Osteocyte (in vitro differentiated cells): ENCODE measurements at regions not wholly inside any gene's neighbourhood (a gene's known extent, or its start where the extent isn't known, plus 50 kb on each side); places are given as distances from the start of the nearest gene placed in this dataset.

ENCODE experiments used
- DNase-seq: peaks from one replicate; pipeline ENCODE4 v3.0.0; 2021; ENCODE audit warnings: mixed read lengths; ENCODE audit not compliant: unreplicated experiment; ENCODE audit errors: extremely low spot score
- H3K27ac Mint-ChIP-seq: one replicate; pipeline ENCODE4 v1.8.0; 2021; ENCODE audit warnings: mild to moderate bottlenecking, mixed read lengths; ENCODE audit not compliant: unreplicated experiment
- H3K27me3 Mint-ChIP-seq: one replicate; pipeline ENCODE4 v1.8.0; 2021; ENCODE audit warnings: mixed read lengths; ENCODE audit not compliant: unreplicated experiment
- H3K36me3 Mint-ChIP-seq: one replicate; pipeline ENCODE4 v1.8.0; 2021; ENCODE audit warnings: mixed read lengths; ENCODE audit not compliant: unreplicated experiment
- H3K4me1 Mint-ChIP-seq: one replicate; pipeline ENCODE4 v1.8.0; 2021; ENCODE audit warnings: mixed read lengths; ENCODE audit not compliant: unreplicated experiment
- H3K4me3 Mint-ChIP-seq: one replicate; pipeline ENCODE4 v1.8.0; 2021; ENCODE audit warnings: mild to moderate bottlenecking, moderate library complexity, mixed read lengths; ENCODE audit not compliant: unreplicated experiment
- H3K9me3 Mint-ChIP-seq: one replicate; pipeline ENCODE4 v1.8.0; 2021; ENCODE audit warnings: mixed read lengths; ENCODE audit not compliant: unreplicated experiment
- CTCF ChIP-seq: fragments of 200-600 bp; sonication (generic); IDR thresholded peaks from 2 replicates; pipeline ENCODE4 v1.5.0; 2021; ENCODE audit warnings: antibody characterized with exemption, mild to moderate bottlenecking, moderate library complexity

GRCh38 chr13:47239025-47239424 lies 342.2 kb upstream of the HTR2A start:
- Mint-ChIP-seq H3K36me3 (no peaks in the 10 kb centered on the region), H3K9me3 (no peaks in the 10 kb centered on the region), H3K27ac (no peak overlapping the region), H3K4me3 (no peak overlapping the region), H3K4me1 (no peaks in the 10 kb centered on the region), H3K27me3 (peaks cover 12% of the 10 kb centered on the region)
- no peak for TF ChIP-seq CTCF
- DNase-seq: no peak

DNA sequence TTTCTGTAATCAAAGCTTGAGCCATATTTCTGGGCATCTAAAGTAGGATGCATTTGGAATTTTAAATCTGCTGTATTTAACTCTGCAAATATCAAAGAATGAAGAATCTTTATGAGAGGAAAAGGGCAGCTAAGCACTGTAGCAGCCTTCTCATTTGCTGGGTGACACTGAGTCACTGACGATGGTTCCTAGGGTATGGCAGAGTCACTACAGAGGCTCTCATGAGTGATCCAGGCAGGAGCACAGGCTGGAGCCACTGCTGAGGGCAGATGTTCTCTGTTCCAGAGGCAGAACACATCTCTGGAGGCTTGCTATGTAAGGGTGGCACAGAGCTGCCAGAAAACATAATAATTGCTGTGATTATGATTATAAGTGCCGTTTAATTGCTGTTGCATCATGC lies 340.7 kb upstream of the HTR2A start:
- no peak overlapping the region for H3K4me3 Mint-ChIP-seq
- DNase-seq: no peak
- no peak for TF ChIP-seq CTCF
- H3K4me1 Mint-ChIP-seq: no peaks in the 10 kb centered on the region
- H3K27me3 Mint-ChIP-seq: peaks cover 8% of the 10 kb centered on the region
- no peaks in the 10 kb centered on the region for H3K36me3 Mint-ChIP-seq
- no peaks in the 10 kb centered on the region for H3K9me3 Mint-ChIP-seq
- H3K27ac Mint-ChIP-seq: no peak overlapping the region

DNA sequence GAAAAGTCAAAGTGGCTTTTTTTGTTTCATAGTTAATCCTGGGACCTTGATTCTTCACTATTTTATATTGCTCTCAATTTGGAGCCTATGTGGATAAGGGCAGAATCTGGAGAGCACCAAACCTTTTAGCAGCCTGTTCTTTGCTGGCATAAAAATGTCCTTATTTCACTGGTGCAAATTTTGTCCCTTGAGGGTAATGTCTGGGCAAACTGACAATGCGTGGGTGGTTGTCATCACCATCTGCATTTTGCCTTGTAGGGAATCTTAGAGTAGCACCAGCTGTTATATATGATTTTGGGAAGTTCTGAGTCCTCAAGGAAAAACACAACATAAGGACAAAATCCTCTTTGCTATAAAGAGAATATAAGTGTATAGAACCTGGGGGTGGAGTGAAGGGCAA lies 336.9 kb upstream of the HTR2A start:
- Mint-ChIP-seq H3K27me3 (peaks cover 16% of the 10 kb centered on the region), H3K4me3 (no peak overlapping the region), H3K4me1 (no peaks in the 10 kb centered on the region), H3K9me3 (peaks cover 17% of the 10 kb centered on the region), H3K36me3 (peaks cover 3% of the 10 kb centered on the region), H3K27ac (no peak overlapping the region)
- DNase-seq: no peak
- no peak for TF ChIP-seq CTCF

- Mint-ChIP-seq H3K4me1 (no peaks in the 10 kb centered on the region), H3K36me3 (peaks cover 3% of the 10 kb centered on the region), H3K27ac (no peak overlapping the region), H3K4me3 (no peak overlapping the region), H3K27me3 (peaks cover 16% of the 10 kb centered on the region), H3K9me3 (peaks cover 17% of the 10 kb centered on the region)
- TF ChIP-seq CTCF: no peak
- no peak for DNase-seq
These were observed 335.7 kb upstream of the HTR2A start for GRCh38 chr13:47232516-47232915.

GRCh38 chr13:47230155-47230554 lies 333.3 kb upstream of the HTR2A start:
- Mint-ChIP-seq H3K9me3 (peaks cover 17% of the 10 kb centered on the region), H3K4me1 (no peaks in the 10 kb centered on the region), H3K27ac (no peak overlapping the region), H3K36me3 (peaks cover 3% of the 10 kb centered on the region), H3K27me3 (peaks cover 12% of the 10 kb centered on the region), H3K4me3 (no peak overlapping the region)
- no peak for TF ChIP-seq CTCF
- DNase-seq: no peak
